Activated naive CD4-positive, alpha-beta T cell treated with anti-CD3 and anti-CD28 coated beads, Interleukin-2, amount 50 U/mL, for 72 hours (primary cell): ENCODE measurements at regions not wholly inside any gene's neighbourhood (a gene's known extent, or its start where the extent isn't known, plus 50 kb on each side); places are given as distances from the start of the nearest gene placed in this dataset.

Source experiments
- ATAC-seq, 2 donors: fragments of 150-1000 bp; cut with Tn5 transposase; 2 replicates each; pipeline ENCODE4 v1.10.0; 2021; ENCODE audit warnings: mild to moderate bottlenecking in 2 of 2, moderate library complexity in 2 of 2
- DNase-seq, 2 donors: peaks; one replicate each; pipeline ENCODE4 v3.0.0; 2021 to 2022; ENCODE audit warnings: low spot score in 2 of 2
- H3K27ac Mint-ChIP-seq, 2 donors: one replicate each; pipeline ENCODE4 v1.8.0; 2022; ENCODE audit warnings: mild to moderate bottlenecking in 2 of 2, mixed read lengths in 2 of 2
- H3K36me3 Mint-ChIP-seq, 2 donors: one replicate each; pipeline ENCODE4 v1.8.0; 2022; ENCODE audit warnings: mixed read lengths in 2 of 2
- H3K9me3 Mint-ChIP-seq, 2 donors: one replicate each; pipeline ENCODE4 v1.8.0; 2022; ENCODE audit warnings: mixed read lengths in 2 of 2

- H3K27ac Mint-ChIP-seq: no peak overlapping the region
- DNase-seq (no peak), ATAC-seq (no peak)
- peaks cover 5 to 15% of the 10 kb centered on the region in 2 donors for H3K9me3 Mint-ChIP-seq
- H3K36me3 Mint-ChIP-seq: no peaks in the 10 kb centered on the region
Measured at GRCh38 chr12:40515041-40515816, 177.0 kb upstream of the CNTN1 start.

GRCh38 chr12:40522837-40523236 lies 169.4 kb upstream of the CNTN1 start:
- DNase-seq (no peak), ATAC-seq (no peak)
- H3K36me3 Mint-ChIP-seq: peaks cover 0 to 5% of the 10 kb centered on the region in 2 donors
- no peak overlapping the region for H3K27ac Mint-ChIP-seq
- peaks cover 5 to 18% of the 10 kb centered on the region in 2 donors for H3K9me3 Mint-ChIP-seq

- peaks cover 5 to 8% of the 10 kb centered on the region in 2 donors for H3K9me3 Mint-ChIP-seq
- no peak overlapping the region for H3K27ac Mint-ChIP-seq
- ATAC-seq (no peak), DNase-seq (no peak)
- H3K36me3 Mint-ChIP-seq: peaks cover 0 to 5% of the 10 kb centered on the region in 2 donors
Measured at GRCh38 chr12:40525054-40525453, 167.2 kb upstream of the CNTN1 start.

- DNase-seq (no peak), ATAC-seq (no peak)
- H3K9me3 Mint-ChIP-seq: peaks cover 0 to 5% of the 10 kb centered on the region in 2 donors
- peak overlapping the region in 1 of 2 donors; percentile 68 for H3K27ac Mint-ChIP-seq
- no peaks in the 10 kb centered on the region for H3K36me3 Mint-ChIP-seq
Measured at GRCh38 chr12:40534828-40535227, 157.4 kb upstream of the CNTN1 start.

GRCh38 chr12:40551466-40551865 lies 140.8 kb upstream of the CNTN1 start:
- Mint-ChIP-seq H3K9me3 (peaks cover 37% of the 10 kb centered on the region in 2 donors), H3K36me3 (peaks cover 0 to 7% of the 10 kb centered on the region in 2 donors), H3K27ac (no peak overlapping the region)
- no peak for DNase-seq
- ATAC-seq: no peak

- Mint-ChIP-seq H3K9me3 (peaks cover 36% of the 10 kb centered on the region in 2 donors), H3K27ac (no peak overlapping the region), H3K36me3 (peaks cover 0 to 7% of the 10 kb centered on the region in 2 donors)
Measured at GRCh38 chr12:40552868-40553267, 139.4 kb upstream of the CNTN1 start.

GRCh38 chr12:40557980-40558379 lies 134.3 kb upstream of the CNTN1 start:
- no peak for DNase-seq
- H3K36me3 Mint-ChIP-seq: peaks cover 0 to 6% of the 10 kb centered on the region in 2 donors
- ATAC-seq: no peak
- H3K27ac Mint-ChIP-seq: no peak overlapping the region
- H3K9me3 Mint-ChIP-seq: peaks cover 29% of the 10 kb centered on the region in 2 donors

More at GRCh38 chr12:40552868-40553267, 139.4 kb upstream of the CNTN1 start:
- ATAC-seq (no peak), DNase-seq (no peak)

- ATAC-seq: no peak
- Mint-ChIP-seq H3K27ac (no peak overlapping the region), H3K9me3 (peaks cover 14 to 22% of the 10 kb centered on the region in 2 donors), H3K36me3 (no peaks in the 10 kb centered on the region)
- DNase-seq: no peak
Measured at GRCh38 chr12:40559865-40560264, 132.4 kb upstream of the CNTN1 start.

GRCh38 chr12:40560848-40561247 lies 131.4 kb upstream of the CNTN1 start:
- Mint-ChIP-seq H3K9me3 (peaks cover 10 to 18% of the 10 kb centered on the region in 2 donors), H3K36me3 (no peaks in the 10 kb centered on the region), H3K27ac (no peak overlapping the region)
- no peak for DNase-seq
- ATAC-seq: no peak

- Mint-ChIP-seq H3K9me3 (peaks cover 5 to 14% of the 10 kb centered on the region in 2 donors), H3K36me3 (no peaks in the 10 kb centered on the region), H3K27ac (no peak overlapping the region)
- DNase-seq (no peak), ATAC-seq (no peak)
Measured at GRCh38 chr12:40561395-40561966, 130.8 kb upstream of the CNTN1 start.

- Mint-ChIP-seq H3K27ac (no peak overlapping the region), H3K36me3 (no peaks in the 10 kb centered on the region), H3K9me3 (peaks cover 0 to 6% of the 10 kb centered on the region in 2 donors)
- no peak for ATAC-seq
- DNase-seq: no peak
Measured at GRCh38 chr12:40565029-40565633, 127.1 kb upstream of the CNTN1 start.

- Mint-ChIP-seq H3K27ac (no peak overlapping the region), H3K36me3 (no peaks in the 10 kb centered on the region), H3K9me3 (peaks cover 4 to 11% of the 10 kb centered on the region in 2 donors)
- no peak for DNase-seq
- ATAC-seq: no peak
Measured at GRCh38 chr12:40566271-40566670, 126.0 kb upstream of the CNTN1 start.

GRCh38 chr12:40569626-40570179 lies 122.5 kb upstream of the CNTN1 start:
- ATAC-seq (no peak), DNase-seq (no peak)
- Mint-ChIP-seq H3K9me3 (peaks cover 4 to 7% of the 10 kb centered on the region in 2 donors), H3K27ac (no peak overlapping the region), H3K36me3 (no peaks in the 10 kb centered on the region)

- no peak for DNase-seq
- Mint-ChIP-seq H3K9me3 (peaks cover 6 to 8% of the 10 kb centered on the region in 2 donors), H3K27ac (no peak overlapping the region), H3K36me3 (no peaks in the 10 kb centered on the region)
- no peak for ATAC-seq
Measured at GRCh38 chr12:40573024-40573423, 119.2 kb upstream of the CNTN1 start.

- Mint-ChIP-seq H3K36me3 (no peaks in the 10 kb centered on the region), H3K9me3 (peaks cover 17 to 19% of the 10 kb centered on the region in 2 donors), H3K27ac (no peak overlapping the region)
- ATAC-seq (no peak), DNase-seq (no peak)
Measured at GRCh38 chr12:40575987-40576386, 116.3 kb upstream of the CNTN1 start.

- no peak for ATAC-seq
- no peak for DNase-seq
- Mint-ChIP-seq H3K9me3 (peaks cover 21 to 26% of the 10 kb centered on the region in 2 donors), H3K27ac (no peak overlapping the region), H3K36me3 (peaks cover 0 to 5% of the 10 kb centered on the region in 2 donors)
Measured at GRCh38 chr12:40577834-40578233, 114.4 kb upstream of the CNTN1 start.

- Mint-ChIP-seq H3K9me3 (peaks cover 21 to 29% of the 10 kb centered on the region in 2 donors), H3K36me3 (peaks cover 0 to 5% of the 10 kb centered on the region in 2 donors), H3K27ac (no peak overlapping the region)
- no peak for DNase-seq
- ATAC-seq: no peak
Measured at GRCh38 chr12:40579687-40580086, 112.6 kb upstream of the CNTN1 start.
